ENCODE measurements at regions not wholly inside any gene's neighbourhood (a gene's known extent, or its start where the extent isn't known, plus 50 kb on each side); places are given as distances from the start of the nearest gene placed in this dataset.
"Not testable (repeated sequence)": the region's sequence is repeated elsewhere in the genome, so short reads cannot be mapped to it uniquely, and the experiment has no call there.

- no peak for DNase-seq
Measured at GRCh38 chr5:82596451-82596850, 318.3 kb upstream of the RPS23 start.

DNA sequence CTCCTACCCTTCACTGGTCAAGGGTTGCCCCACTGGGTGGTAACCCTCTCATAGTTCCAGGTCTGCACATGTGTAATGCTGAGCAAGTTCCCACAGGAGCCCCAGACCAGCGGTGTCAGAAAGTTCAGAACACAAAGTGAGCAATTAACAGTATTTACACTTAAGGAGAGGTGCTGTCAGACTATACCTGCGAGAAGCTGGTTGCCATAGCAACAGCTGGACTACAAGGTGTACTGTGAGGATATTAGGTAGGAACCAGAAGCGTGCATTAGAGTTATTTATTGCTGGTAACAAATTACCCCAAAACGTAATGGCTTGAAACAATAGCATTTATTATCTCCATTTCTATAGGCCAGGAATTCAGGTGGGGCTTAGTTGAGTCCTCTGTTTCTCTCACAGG, 317.0 kb upstream of the RPS23 start:
- DNase-seq, result no peak

GRCh38 chr5:82594097-82594496, 315.9 kb upstream of the RPS23 start:
- DNase-seq, result no peak

DNA sequence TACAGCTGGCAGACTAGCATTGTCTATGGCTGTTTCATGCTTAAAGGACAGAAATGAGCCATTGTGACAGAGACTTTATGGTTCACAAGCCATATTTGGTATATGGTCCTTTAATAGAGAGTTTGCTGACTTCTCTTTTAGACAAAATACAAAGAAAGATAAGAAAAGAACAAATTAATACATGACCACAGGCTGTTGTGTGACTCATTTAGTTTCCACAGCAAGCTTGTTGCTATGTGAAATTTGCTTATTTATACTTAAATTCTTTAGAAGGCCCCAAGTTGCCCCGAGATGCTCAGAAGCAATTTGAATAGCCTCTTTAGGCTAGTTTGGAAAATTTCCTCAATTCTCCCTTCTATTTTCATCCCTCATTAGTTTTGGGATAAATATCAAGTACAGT, 315.3 kb upstream of the RPS23 start:
- DNase-seq, result no peak

- no peak for DNase-seq
Measured at GRCh38 chr5:82591021-82591515, 312.9 kb upstream of the RPS23 start.

DNA sequence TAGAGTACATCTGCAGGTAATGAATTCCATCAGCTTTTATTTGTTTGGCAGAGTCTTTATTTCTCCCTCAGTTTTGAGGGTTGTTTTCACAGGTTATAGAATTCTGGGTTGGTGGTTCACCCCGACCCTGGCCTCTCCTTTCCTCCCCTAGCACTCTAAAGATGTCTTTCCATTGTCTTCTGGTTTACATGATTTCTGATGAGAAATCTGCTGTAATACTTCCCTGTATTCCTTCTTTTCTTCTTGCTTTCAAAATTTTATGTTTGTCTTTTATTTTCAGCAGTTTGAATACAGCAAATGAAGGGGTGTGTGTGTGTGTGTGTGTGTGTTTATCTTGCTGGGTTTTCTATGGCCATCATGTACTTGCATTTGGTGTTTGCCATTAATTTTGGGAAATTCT, 312.0 kb upstream of the RPS23 start:
- DNase-seq, result no peak

DNA sequence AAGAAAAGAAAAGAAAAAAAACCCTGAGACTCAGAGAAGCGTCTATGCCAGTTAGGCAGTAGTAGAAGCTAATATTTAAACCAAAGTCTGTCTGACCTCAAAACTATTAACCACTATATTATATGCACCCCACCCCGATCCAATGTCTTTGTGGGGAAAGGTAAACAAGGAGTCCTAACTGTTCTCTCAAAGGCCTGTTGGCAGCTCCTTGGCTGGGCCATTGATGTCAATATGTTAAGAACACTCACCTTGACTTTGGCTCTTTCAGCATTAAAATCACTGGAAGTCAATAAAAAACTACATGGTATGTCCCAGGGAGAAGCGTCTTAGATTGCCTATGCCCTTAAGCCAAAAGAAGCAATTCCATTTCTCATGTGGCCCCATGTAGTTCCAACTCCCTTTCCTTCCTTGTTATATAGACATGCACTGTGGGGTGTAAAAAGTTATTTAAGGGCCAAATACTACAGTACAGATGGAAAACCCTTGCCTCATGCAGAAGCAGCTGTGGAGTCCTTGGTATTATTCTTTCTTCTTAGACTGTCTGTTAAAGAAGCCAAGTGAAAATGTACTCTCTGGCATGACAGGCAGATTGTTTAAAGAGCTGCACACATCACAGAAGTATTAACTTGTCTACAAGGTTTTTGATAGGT, 308.6 kb upstream of the RPS23 start:
- DNase-seq, result no peak

DNA sequence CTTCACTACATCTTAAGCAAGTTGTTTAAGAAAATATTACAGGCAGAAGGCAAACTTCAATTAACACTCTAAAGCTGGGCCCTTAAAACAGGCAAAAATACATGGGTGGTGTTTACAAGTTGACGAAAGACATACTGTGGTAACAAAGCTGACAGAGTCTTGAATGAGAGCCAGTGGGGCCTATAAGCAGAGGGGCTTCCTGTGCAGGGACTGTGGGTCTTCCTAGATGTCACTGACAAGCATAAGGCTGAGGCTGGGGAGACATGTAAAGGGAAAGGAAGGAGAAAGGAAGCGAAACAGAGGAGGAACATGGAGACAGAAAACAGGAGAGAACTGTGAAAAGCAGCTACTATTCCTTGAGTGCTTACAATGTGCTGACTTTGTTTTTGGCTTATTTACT, 308.0 kb upstream of the RPS23 start:
- no peak for DNase-seq

GRCh38 chr5:82584631-82585030, 306.5 kb upstream of the RPS23 start:
- no peak for DNase-seq

- DNase-seq, result not testable (repeated sequence)
Measured at GRCh38 chr5:82583331-82583730, 305.2 kb upstream of the RPS23 start.

DNA sequence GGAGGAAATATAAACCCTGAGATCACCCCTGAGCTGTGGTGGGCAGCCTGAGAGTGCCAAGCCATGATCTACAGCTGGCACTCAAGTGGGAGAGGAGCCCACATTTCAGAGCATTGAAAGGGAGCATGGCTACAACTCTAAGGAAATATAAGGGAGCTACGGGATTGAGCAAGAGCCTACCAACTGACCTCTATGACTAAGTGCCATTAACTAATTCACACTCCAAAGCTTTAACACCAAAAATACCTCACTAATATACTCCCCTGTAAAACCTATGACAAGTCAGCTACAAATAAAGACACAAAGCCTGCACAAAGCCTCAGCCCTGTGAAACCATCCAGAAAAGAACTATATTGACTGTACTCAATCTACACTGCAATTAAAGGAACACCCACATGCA, 286.8 kb upstream of the RPS23 start:
- DNase-seq, result no peak

- DNase-seq, result no peak
Measured at GRCh38 chr5:82563745-82564144, 285.6 kb upstream of the RPS23 start.

DNA sequence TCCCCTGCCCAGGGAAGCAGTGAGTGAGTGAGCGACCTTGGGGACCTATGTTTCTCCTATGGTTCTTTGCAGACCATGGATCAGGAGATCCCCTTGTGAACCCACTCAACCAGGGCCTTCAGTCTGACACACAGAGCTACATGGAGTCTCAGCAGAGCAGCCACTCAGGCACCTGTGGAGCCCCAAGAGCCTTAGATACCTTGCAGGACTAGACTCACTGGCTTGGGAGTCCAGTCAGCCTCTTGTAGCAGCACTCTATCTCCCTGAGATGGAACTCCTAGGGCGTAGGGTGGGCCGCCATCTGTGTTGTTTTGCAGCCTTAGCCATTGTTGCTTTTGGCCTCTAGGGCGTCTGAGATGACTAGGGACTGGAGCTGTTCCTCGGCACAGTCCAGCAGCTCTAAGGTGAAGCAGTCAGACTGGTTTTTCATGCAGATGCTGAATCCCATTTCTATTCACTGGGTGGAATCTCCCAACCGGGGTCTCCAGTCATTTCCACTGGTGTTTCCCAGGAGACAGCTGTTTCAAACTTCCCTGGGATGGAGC, 284.6 kb upstream of the RPS23 start:
- DNase-seq, result no peak

DNA sequence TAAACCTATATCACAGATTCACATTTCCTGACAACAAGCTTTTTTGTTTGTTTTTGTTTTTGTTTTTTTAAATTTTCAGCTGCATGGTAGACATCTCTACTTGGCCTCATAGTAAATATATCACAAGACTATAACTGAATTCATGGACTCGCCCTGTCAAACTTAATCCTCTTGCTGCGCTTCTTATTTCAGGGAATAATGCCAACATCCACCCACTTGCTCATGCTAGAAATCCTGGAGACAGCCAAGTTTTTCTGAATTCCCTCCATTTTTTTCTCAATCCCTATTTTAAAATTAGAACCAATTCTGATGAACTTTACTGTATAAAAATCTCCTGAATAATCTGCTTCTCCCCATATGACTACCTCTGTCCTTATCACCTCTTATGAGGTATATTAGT, 283.6 kb upstream of the RPS23 start:
- no peak for DNase-seq

GRCh38 chr5:82560969-82561368, 282.8 kb upstream of the RPS23 start:
- no peak for DNase-seq

- no peak for DNase-seq
Measured at GRCh38 chr5:82560561-82560960, 282.4 kb upstream of the RPS23 start.

DNA sequence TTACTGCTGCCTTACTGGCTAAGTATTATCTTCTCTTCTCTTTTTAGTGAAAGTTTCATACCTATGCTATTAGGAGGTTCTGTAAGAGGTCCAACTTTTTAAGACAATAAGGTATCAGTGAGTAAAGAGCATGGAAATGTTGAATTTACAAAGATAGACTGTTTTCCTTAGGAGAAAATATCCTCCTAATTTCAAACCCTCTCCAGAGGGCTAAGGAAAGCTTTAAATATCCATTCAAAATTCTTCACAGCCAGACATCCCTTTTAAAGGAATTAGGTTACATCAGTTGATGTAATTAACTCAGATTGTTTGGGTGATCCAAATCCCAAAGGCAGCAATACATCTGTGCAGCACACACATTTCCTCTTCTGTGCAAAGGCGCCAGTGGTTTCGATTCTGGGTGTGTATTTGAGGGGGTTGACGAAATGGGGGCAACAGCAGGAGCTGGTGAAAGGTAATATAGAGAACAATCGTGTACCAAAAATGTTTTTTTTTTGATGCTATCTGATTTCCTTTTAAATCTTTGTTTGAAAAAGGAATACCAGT, 273.8 kb upstream of the RPS23 start:
- DNase-seq, result no peak

DNA sequence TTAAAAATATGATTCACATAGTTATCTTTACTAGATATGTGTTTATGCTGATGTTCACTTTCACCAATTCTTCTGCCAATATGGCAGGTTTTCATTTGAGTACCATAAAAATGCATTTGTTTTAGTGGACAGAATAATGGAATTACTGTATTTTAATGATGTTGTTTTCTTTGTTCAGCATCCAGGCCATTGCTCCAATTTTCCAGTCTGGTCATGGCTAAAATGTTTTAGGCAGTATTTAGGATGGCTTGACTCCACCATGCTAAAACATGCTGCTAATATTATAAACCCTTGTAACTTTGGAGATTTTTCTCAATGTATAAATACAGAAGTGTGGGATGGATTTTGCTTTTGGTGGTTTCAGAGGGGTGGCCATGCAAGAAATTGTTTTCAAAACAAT, 273.0 kb upstream of the RPS23 start:
- DNase-seq, result no peak

DNA sequence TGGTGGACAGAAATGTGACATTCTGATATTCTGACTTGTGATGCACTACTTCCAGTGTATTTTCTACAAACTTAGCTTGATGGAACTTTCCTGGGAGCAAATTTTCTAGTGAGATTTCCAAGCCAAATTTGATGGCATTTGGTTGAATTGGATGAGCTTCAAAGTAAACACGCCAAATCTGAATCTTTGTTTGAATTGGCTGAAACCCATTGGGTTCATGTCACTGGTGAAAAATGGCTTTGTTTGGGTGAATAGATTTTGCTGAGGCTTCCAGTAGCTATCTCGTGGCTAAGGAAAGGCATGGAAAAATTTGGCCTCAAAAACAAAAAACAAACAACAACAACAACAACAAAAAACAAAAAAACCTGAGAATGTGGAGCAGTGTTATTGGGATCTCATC, 271.1 kb upstream of the RPS23 start:
- DNase-seq, result no peak

DNA sequence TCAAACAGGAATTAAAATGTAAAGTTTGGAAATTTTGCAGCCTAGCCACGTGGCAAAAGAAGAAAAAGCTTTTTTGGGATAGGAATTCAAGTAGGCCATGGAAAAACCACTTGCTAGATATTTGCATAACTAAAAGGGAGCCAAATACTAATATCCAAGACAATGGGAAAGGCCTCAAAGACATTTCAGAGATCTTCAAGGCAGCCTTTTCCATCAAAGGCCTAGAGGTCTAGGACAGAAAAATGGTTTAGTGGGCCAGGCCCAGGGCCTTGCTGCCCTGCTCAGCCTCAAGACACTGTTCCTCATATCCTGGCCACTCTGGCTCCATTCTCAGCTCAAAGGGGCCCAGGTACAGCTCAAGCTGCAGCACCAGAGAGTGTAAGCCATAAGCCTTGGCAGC, 265.9 kb upstream of the RPS23 start:
- no peak for DNase-seq

- DNase-seq, result no peak
Measured at GRCh38 chr5:82540301-82540700, 262.1 kb upstream of the RPS23 start.

GRCh38 chr5:82538339-82539034, 260.3 kb upstream of the RPS23 start:
- no peak for DNase-seq

GRCh38 chr5:82537687-82538306, 259.6 kb upstream of the RPS23 start:
- DNase-seq, result no peak

GRCh38 chr5:82534986-82535385, 256.8 kb upstream of the RPS23 start:
- no peak for DNase-seq

All from CD4-positive, alpha-beta T cell treated with Interleukin-17A for 1 hour (primary cell).